Endothelial cell of umbilical vein (primary cell): ENCODE measurements at regions not wholly inside any gene's neighbourhood (a gene's known extent, or its start where the extent isn't known, plus 50 kb on each side); places are given as distances from the start of the nearest gene placed in this dataset.

ENCODE experiments used
- BruUV-seq: library from RNA; stranded (reverse); fragments of 400-500 nt; replicated peaks from 2 replicates; lab custom pipeline; 2021; lab: Mats Ljungman, UMichigan
- CTCF ChIA-PET: fragments of 300-600, 350-600 bp; sonication (Branson Sonifier 250); formaldehyde crosslinking; loops from one replicate; lab custom pipeline; 2021; ENCODE audit warnings: antibody characterized with exemption, inconsistent platforms; lab: Charles Lee
- POLR2A ChIA-PET: fragments of 300-600, 350-600 bp; sonication (Branson Sonifier 250); formaldehyde crosslinking; loops from one replicate; lab custom pipeline; 2021; ENCODE audit warnings: antibody characterized with exemption, inconsistent platforms; lab: Charles Lee
- DNase-seq: peaks from one replicate; pipeline ENCODE4 v3.0.0-alpha.2; 2011; ENCODE audit warnings: low read depth, low spot score
- FAIRE-seq: peaks from 2 replicates; lab custom pipeline; 2011; peaks lifted over from hg19 to GRCh38; lab: Jason Lieb, UNC
- H2AFZ ChIP-seq: 2 replicates; pipeline ENCODE4 v1.6.0; 2012; ENCODE audit warnings: low read depth, low read length, control low read depth, inconsistent platforms
- H3K27ac ChIP-seq: 2 replicates; pipeline ENCODE4 v1.5.1; 2011; ENCODE audit warnings: low read depth, mild to moderate bottlenecking, control low read depth, low read length, moderate library complexity; ENCODE audit not compliant: insufficient read depth
- H3K27me3 ChIP-seq, 2 experiments: 2 replicates each; pipeline versions ENCODE4 v1.6.0 to v1.6.1; 2011; ENCODE audit warnings: low read length in 2 of 2, mixed read lengths in 1 of 2; ENCODE audit not compliant: control insufficient read depth in 2 of 2, insufficient read depth in 2 of 2
- H3K36me3 ChIP-seq, 2 experiments: 2 replicates in 1 of 2; 3 replicates in 1 of 2; pipeline ENCODE4 v1.5.1; 2011; ENCODE audit warnings: low read length in 2 of 2, mild to moderate bottlenecking in 1 of 2, moderate library complexity in 1 of 2; ENCODE audit not compliant: control insufficient read depth in 2 of 2, insufficient read depth in 2 of 2; ENCODE audit errors: extremely low read depth in 1 of 2
- H3K4me1 ChIP-seq: 3 replicates; pipeline ENCODE4 v1.5.1; 2011; ENCODE audit warnings: mild to moderate bottlenecking, low read length; ENCODE audit not compliant: control insufficient read depth, insufficient read depth; ENCODE audit errors: extremely low read depth
- H3K4me2 ChIP-seq: 2 replicates; pipeline ENCODE4 v1.6.1; 2011; ENCODE audit warnings: low read length, control low read depth, mixed read lengths; ENCODE audit not compliant: insufficient read depth
- H3K4me3 ChIP-seq, 3 experiments: fragments of 200-600 bp in 1 of 3; sonication (generic), shearing (Covaris generic) in 1 of 3; replicated peaks in 1 of 3; 2 replicates each; pipeline ENCODE4 v1.5.1; 2011 to 2016; ENCODE audit warnings: control low read depth in 3 of 3, low read length in 3 of 3, mild to moderate bottlenecking in 2 of 3, inconsistent platforms in 1 of 3, low read depth in 1 of 3, moderate library complexity in 1 of 3; ENCODE audit not compliant: insufficient read depth in 1 of 3
- H3K79me2 ChIP-seq: 2 replicates; pipeline ENCODE4 v1.6.0; 2012; ENCODE audit warnings: low read length, inconsistent platforms; ENCODE audit not compliant: control insufficient read depth, insufficient read depth
- H3K9ac ChIP-seq: replicated peaks from 2 replicates; pipeline ENCODE3; 2011; ENCODE audit warnings: low read length, control low read depth; ENCODE audit not compliant: insufficient read depth; ENCODE audit errors: extremely low read depth
- H3K9me1 ChIP-seq: replicated peaks from 3 replicates; pipeline ENCODE4 v1.6.0; 2011; ENCODE audit warnings: mild to moderate bottlenecking, low read length; ENCODE audit not compliant: control insufficient read depth, insufficient read depth; ENCODE audit errors: extremely low read depth
- H3K9me3 ChIP-seq: replicated peaks from 2 replicates; pipeline ENCODE4 v1.5.1; 2012; ENCODE audit warnings: low read length, inconsistent platforms; ENCODE audit not compliant: control insufficient read depth, insufficient read depth
- H4K20me1 ChIP-seq: replicated peaks from 2 replicates; pipeline ENCODE3; 2011; ENCODE audit warnings: mild to moderate bottlenecking, low read length; ENCODE audit not compliant: control insufficient read depth, insufficient read depth; ENCODE audit errors: extremely low read depth
- EZH2 ChIP-seq: IDR thresholded peaks from 2 replicates; pipeline ENCODE4 v1.6.1; 2012; ENCODE audit warnings: borderline replicate concordance, low read depth, mild to moderate bottlenecking, moderate library complexity, low read length, inconsistent platforms; ENCODE audit not compliant: severe bottlenecking
- FOS ChIP-seq: IDR thresholded peaks from 2 replicates; pipeline ENCODE4 v1.6.1; 2011; ENCODE audit warnings: mild to moderate bottlenecking, low read length, moderate library complexity, borderline replicate concordance; ENCODE audit not compliant: insufficient read depth
- GATA2 ChIP-seq: IDR thresholded peaks from 2 replicates; pipeline ENCODE4 v1.7.0; 2011; ENCODE audit warnings: low read depth, mild to moderate bottlenecking, moderate library complexity, mixed read lengths, low read length; ENCODE audit not compliant: insufficient read length, insufficient read depth
- JUN ChIP-seq: IDR thresholded peaks from 2 replicates; pipeline ENCODE4 v1.6.1; 2011; ENCODE audit warnings: borderline replicate concordance, low read depth; ENCODE audit not compliant: insufficient read length, insufficient read depth
- MYC ChIP-seq: IDR thresholded peaks from one replicate; pipeline ENCODE4 v1.6.1; 2011; ENCODE audit warnings: mild to moderate bottlenecking, low read depth, low read length
- POLR2A ChIP-seq: IDR thresholded peaks from 2 replicates; pipeline ENCODE4 v1.6.1; 2012; ENCODE audit warnings: low read depth, mild to moderate bottlenecking, control low read depth, low read length
- POLR2AphosphoS5 ChIP-seq: IDR thresholded peaks from 2 replicates; pipeline ENCODE4 v1.6.1; 2012; ENCODE audit warnings: low read depth, mild to moderate bottlenecking, control low read depth, low read length, moderate library complexity; ENCODE audit not compliant: insufficient read depth
- dilution Hi-C: fragments of 300-500 bp; cut with MboI; formaldehyde crosslinking; loops from one replicate; pipeline ENCODE4 v1.15.0; 2019; ENCODE audit warnings: low sequenced_read_pairs; ENCODE audit not compliant: extremely low pct_ligation_motif_present
- intact Hi-C: fragments of 100-400 bp; cut with micrococcal nuclease; formaldehyde crosslinking; loops from one replicate; pipeline ENCODE4 v1.10.0; 2022
- TF ChIP-seq, protein P1 (sequence below): IDR thresholded peaks from 2 replicates; pipeline ENCODE4 v1.6.1; 2011; ENCODE audit not compliant: insufficient read depth, insufficient read length
- TF ChIP-seq, protein P2 (sequence below), 2 donors: IDR thresholded peaks; 1 replicate in 1 of 2; 2 replicates in 1 of 2; pipeline ENCODE4 v1.5.1; 2011; ENCODE audit warnings: low read length in 2 of 2, mild to moderate bottlenecking in 2 of 2, moderate library complexity in 2 of 2, control low read depth in 1 of 2, inconsistent platforms in 1 of 2, low read depth in 1 of 2; ENCODE audit not compliant: insufficient read depth in 1 of 2; ENCODE audit errors: extremely low read depth in 1 of 2

DNA sequence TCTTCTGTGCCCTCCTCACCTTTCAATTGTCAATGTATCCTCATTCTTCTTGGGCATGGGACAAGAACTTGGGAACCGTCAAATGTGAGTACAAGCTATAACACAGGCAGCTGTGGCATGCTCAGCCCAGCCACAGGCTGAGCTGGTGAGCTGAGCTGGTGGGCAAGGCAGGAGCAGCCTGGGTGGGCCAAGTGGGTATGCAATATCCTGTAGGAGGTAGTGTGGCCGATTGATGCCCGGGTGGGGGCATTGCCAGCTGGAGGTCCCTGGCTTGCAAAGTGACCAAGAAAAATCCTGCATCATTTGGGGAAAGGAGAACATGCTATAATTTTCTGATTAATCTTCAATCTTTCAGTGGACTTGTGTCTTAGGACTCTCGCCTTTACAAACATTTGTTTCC is 507.2 kb upstream of the SLC10A2 start:
- Histone ChIP-seq H4K20me1 (no peaks in the 10 kb centered on the region), H3K79me2 (no peaks in the 10 kb centered on the region), H3K27me3 (no peaks in the 10 kb centered on the region), H3K4me1 (no peaks in the 10 kb centered on the region), H3K36me3 (no peaks in the 10 kb centered on the region), H3K9me3 (no peaks in the 10 kb centered on the region), H3K27ac (no peak overlapping the region), H3K9me1 (no peaks in the 10 kb centered on the region), H3K9ac (no peak overlapping the region), H2AFZ (no peak overlapping the region), H3K4me2 (no peak overlapping the region), H3K4me3 (no peak overlapping the region)
- dilution Hi-C loops: no loop called here
- no TSS peak for BruUV-seq
- intact Hi-C loops: no loop called here
- TF ChIP-seq, protein P1, sequence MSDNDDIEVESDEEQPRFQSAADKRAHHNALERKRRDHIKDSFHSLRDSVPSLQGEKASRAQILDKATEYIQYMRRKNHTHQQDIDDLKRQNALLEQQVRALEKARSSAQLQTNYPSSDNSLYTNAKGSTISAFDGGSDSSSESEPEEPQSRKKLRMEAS: no peak
- no peak for TF ChIP-seq MYC
- TF ChIP-seq POLR2A: no peak
- no peak for TF ChIP-seq FOS
- no peak for TF ChIP-seq GATA2
- TF ChIP-seq JUN: no peak
- TF ChIP-seq POLR2AphosphoS5: no peak
- TF ChIP-seq, protein P2, sequence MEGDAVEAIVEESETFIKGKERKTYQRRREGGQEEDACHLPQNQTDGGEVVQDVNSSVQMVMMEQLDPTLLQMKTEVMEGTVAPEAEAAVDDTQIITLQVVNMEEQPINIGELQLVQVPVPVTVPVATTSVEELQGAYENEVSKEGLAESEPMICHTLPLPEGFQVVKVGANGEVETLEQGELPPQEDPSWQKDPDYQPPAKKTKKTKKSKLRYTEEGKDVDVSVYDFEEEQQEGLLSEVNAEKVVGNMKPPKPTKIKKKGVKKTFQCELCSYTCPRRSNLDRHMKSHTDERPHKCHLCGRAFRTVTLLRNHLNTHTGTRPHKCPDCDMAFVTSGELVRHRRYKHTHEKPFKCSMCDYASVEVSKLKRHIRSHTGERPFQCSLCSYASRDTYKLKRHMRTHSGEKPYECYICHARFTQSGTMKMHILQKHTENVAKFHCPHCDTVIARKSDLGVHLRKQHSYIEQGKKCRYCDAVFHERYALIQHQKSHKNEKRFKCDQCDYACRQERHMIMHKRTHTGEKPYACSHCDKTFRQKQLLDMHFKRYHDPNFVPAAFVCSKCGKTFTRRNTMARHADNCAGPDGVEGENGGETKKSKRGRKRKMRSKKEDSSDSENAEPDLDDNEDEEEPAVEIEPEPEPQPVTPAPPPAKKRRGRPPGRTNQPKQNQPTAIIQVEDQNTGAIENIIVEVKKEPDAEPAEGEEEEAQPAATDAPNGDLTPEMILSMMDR (IDR thresholded peaks at IDR 0.05; ENCODE audit: extremely low read depth in 1 of 2, insufficient read depth in 1 of 2, low read depth in 1 of 2, low read length in 2 of 2): no peak
- no peak for TF ChIP-seq EZH2
- CTCF ChIA-PET: no interaction called here
- FAIRE-seq (no peak), DNase-seq (no peak)
- POLR2A ChIA-PET: no interaction called here
